SHP77 (cell line): ENCODE measurements at regions not wholly inside any gene's neighbourhood (a gene's known extent, or its start where the extent isn't known, plus 50 kb on each side); places are given as distances from the start of the nearest gene placed in this dataset.
"Not testable (repeated sequence)": the region's sequence is repeated elsewhere in the genome, so short reads cannot be mapped to it uniquely, and the experiment has no call there.

Experiments used
- DNase-seq, 2 experiments: peaks; one replicate each; lab custom pipeline; 2025; lab: John Stamatoyannopoulos, UW

DNA sequence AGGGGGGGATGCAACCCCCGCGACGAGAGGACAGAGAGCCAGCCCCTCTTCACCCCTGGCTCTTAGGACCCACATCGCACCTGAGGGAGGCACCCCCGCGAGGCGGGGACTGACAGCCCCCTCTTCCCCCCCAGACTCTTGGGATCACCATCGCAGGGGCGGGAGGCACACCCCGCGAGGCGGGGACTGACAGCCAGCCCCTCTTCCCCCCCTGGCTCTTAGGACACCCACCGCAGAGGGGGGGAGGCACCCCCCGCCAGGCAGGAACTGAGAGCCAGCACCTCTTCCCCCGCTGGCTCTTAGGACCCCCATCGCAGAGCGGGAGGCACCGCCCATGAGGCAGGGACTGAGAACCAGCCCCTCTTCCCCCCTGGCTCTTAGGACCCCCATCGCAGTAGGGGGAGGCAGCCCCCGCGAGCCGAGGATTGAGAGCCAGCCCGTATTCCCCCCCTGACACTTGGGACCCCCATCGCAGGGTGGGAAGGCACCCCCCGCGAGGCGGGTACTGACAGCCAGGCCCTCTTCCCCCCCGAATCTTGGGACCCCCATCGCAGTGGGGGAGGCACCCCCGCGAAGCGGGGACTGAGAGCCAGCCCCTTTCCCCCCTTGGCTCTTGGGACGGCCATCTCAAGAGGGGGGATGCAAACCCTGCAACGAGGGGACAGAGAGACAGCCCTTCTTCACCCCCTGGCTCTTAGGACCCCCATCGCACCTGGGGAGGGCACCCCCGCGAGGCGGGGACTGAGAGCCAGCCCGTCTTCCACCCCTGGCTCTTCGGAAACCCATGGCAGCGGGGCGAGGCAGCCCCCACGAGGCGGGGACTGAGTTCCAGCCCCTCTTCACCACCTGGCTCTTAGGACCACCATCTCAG lies 2425.1 kb upstream of the PCDH20 start:
- DNase-seq, result no peak

DNA sequence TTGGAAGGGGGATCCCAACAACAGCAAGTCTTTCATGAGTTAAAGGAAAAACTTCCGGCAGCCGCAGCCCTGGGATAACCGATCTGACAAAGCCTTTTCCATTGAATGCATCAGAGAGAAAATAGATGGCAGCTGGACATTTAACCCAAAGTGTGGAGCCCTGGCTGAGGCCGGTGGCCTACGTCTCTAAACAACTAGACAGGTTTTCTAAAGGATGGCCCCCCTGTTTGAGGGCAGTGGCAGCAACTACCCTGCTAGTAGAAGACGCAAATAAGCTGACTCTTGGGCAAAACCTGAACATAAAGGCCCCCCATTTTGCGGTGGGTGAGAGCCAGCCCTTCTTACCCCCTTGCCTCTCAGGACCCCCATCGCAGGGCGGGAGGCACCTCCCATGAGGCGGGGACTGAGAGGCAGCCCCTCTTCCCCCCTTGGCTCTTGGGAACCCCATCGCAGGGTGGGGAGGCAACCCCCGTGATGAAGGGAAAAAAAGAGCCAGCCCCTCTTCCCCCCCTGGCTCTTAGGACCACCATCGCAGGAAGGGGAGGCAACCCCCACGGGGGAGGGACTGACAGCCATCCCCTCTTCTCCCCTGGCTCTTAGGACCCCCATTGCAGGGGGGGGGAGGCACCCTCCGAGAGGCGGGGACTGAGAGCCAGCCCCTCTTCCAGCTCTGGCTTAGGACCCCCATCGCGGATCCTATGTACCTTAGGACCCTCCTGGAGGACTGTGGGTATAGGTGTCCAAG lies 2422.9 kb upstream of the PCDH20 start:
- no peak for DNase-seq

DNA sequence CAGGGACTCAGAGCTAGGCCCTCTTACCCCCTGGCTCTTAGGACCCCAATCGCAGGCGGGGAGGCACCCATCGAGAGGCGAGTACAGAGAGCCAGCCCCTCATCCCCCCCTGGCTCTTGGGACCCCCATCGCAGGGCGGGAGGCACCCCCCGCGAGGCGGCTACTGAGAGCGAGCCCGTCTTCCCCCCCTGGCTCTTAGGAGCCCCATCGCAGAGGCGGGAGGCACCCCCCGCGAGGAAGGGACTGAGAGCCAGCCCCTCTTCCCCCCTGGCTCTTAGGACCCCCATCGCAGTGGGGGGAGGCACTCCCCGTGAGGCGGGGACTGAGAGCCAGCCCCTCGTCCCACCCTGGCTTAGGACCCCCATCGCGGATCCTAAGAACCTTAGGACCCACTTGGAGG lies 2422.1 kb upstream of the PCDH20 start:
- not testable (repeated sequence) for DNase-seq

DNA sequence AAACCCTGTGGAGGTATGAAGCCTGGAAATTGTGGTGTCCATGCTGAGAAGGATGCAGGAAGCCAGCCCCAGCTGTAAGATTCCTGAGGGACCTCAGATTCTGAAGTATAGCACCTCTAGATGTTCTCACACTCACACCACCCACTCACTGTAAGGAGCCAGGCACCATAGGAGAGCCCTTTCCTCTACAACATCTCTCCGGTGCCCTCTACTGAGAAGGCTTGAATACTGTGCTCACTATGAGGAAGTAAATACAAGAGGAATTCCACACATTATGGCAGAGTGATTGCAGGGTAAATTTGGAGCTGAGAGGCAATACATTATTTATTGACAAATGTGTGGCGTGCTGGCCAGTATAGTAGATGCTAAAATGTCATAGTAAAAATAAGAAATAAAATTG lies 2414.0 kb upstream of the PCDH20 start:
- DNase-seq, result not testable (repeated sequence)

DNA sequence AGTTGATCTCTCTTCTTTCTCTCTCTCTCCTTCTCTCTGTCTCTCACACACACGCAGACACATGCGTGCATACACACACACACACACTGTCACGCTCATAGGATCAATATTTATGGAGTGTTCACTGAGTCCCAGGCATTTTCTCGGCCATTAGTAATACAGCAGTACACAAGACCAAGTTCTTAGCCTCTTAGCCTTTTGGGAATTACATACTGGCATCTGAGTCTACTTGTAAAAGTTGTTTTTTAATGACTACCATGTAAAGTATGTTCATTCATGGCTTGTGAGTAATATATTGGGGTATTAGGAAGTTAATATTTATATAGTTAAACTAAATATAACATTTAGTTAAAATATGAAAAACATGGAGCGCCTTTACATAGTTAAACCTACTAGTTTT lies 2406.1 kb upstream of the PCDH20 start:
- not testable (repeated sequence) for DNase-seq

DNA sequence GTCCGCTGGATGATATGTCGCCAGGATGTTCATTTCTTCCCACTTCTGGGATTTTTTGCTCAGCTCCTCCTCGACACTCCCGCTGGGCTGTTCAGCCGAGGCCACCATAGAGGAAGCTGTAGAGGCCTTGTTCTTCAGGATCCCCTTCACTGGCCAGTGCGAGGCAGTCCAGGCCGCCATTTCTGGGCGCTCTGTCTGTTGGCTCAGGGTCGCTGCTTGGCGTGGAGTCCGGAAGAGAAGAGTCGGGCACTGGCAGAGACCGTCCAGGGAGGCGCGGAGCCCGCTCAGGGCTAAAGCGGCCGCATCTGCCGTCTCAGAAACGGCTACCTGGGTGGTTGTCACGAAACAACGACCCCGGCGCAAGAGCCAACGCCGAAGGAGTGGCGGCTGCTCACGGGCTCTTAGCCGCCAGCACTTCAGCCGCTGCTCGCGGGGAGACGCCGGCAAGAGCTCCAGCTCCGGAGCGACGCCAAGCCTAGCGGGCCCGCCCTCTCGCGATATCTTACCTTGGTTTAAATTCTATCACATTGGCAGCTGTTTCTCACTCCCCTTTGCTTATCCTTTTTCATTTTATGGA lies 2395.9 kb upstream of the PCDH20 start:
- DNase-seq, result peak; percentile 35 to 67

DNA sequence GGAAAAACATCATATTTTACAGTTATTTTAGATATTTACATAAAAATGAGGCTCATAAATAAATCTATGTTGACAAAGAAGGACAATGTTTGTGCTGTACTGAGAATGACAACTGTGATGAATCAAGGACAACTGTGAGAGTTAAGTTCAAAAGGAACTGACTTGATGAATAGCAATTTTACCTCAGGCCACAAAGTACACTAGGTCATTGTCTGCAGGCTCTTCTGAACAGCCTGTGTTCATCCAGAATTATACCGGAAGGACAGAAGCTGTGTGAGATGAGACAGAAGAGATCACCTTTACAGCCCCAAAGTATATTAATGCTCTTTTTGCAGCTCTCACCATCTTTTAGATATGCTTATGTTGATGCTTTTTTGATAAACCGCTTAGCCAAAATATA lies 2375.5 kb upstream of the PCDH20 start:
- not testable (repeated sequence) for DNase-seq

DNA sequence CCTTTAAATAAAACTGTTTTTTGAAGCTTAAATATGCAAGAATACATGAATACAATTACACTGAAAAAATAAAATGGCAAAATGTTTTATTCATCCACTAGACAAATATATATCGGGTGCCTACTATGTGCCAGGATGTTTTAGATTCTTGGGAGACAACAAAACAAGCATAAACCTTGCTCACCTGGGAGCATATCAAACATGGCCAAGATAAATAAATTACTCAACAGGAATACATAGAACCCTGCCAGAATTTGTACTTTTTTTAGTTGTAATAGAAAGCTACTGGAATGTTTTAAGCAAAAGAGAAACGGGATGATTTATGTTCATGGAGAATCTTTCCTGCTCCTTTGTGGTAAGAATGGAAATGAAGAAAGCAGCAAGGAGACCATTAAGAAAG lies 2358.5 kb upstream of the PCDH20 start:
- no peak for DNase-seq

DNA sequence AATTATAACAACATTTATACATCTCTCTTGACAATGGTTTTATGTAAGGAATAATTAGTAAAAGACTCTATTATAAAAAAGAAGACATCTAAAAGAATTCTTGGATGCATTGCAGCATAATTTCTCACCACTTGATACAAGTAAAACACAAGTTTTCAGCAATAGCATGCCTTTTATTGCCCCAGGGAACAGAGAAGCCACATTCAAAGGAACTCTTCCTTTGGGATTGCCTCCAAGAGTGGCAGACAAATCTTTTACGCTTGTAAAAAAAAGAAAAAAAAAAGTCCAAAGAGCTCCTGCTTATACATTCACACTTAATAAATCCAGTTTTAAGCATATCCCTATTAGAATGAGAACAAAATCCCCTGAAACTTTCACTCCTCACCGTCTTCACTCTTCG lies 2357.8 kb upstream of the PCDH20 start:
- DNase-seq, result no peak

DNA sequence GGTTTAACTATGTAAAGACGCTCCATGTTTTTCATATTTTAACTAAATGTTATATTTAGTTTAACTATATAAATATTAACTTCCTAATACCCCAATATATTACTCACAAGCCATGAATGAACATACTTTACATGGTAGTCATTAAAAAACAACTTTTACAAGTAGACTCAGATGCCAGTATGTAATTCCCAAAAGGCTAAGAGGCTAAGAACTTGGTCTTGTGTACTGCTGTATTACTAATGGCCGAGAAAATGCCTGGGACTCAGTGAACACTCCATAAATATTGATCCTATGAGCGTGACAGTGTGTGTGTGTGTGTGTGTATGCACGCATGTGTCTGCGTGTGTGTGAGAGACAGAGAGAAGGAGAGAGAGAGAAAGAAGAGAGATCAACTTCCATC lies 2342.0 kb upstream of the PCDH20 start:
- DNase-seq, result not testable (repeated sequence)

DNA sequence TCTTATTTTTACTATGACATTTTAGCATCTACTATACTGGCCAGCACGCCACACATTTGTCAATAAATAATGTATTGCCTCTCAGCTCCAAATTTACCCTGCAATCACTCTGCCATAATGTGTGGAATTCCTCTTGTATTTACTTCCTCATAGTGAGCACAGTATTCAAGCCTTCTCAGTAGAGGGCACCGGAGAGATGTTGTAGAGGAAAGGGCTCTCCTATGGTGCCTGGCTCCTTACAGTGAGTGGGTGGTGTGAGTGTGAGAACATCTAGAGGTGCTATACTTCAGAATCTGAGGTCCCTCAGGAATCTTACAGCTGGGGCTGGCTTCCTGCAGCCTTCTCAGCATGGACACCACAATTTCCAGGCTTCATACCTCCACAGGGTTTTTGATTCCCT lies 2334.2 kb upstream of the PCDH20 start:
- not testable (repeated sequence) for DNase-seq

DNA sequence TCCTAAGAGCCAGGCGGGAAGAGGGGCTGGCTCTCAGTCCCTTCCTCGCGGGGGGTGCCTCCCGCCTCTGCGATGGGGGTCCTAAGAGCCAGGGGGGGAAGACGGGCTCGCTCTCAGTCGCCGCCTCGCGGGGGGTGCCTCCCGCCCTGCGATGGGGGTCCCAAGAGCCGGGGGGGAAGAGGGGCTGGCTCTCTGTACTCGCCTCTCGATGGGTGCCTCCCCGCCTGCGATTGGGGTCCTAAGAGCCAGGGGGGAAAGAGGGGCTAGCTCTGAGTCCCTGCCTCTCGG lies 2326.1 kb upstream of the PCDH20 start:
- not testable (repeated sequence) for DNase-seq

DNA sequence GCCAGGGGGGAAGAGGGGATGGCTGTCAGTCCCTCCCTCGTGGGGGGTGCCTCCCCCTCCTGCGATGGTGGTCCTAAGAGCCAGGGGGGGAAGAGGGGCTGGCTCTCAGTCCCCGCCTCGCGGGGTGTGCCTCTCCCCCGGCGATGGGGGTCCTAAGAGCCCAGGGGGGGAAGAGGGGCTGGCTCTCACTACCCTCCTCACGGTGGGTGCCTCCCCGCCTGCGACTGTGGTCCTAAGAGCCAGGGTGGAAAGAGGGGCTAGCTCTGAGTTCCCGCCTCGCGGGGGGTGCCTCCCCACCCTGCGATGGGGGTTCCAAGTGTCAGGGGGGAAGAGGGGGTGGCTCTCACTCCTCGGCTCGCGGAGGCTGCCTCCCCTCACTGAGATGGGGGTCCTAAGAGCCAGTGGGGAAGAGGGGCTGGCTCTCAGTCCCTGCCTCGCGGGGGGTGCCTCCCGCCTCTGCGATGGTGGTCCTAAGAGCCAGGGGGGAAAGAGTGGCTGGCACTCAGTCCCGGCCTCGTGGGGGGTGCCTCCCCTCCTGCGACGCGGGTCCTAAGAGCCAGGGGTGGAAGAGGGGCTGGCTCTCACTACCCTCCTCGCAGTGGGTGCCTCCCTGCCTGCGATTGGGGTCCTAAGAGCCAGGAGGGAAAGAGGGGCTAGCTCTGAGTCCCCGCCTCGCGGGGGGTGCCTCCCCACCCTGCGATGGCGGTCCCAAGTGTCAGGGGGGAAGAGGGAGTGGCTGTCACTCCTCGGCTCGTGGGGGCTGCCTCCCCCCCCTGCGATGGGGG lies 2325.6 kb upstream of the PCDH20 start:
- no peak for DNase-seq

DNA sequence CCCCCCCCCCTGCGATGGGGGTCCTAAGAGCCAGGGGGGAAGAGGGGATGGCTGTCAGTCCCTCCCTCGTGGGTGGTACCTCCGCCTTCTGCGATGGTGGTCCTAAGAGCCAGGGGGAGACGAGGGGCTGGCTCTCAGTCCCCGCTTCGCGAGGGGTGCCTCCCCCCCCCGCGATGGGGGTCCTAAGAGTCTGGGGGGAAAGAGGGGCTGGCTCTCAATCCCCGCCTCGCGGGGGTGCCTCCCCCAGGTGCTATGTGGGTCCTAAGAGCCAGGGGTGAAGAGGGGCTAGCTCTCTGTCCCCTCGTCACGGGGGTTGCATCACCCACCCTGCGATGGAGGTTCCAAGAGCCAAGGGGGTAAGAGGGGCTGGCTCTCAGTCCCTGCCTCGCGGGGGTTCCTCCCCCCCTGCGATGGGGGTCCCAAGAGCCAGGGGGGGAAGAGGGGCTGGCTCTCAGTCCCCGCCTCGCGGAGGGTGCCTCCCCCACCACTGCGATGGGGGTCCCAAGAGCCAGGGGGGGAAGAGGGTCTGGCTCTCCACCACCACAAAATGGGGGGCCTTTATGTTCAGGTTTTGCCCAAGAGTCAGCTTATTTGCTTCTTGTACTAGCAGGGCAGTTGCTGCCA lies 2323.6 kb upstream of the PCDH20 start:
- not testable (repeated sequence) for DNase-seq

DNA sequence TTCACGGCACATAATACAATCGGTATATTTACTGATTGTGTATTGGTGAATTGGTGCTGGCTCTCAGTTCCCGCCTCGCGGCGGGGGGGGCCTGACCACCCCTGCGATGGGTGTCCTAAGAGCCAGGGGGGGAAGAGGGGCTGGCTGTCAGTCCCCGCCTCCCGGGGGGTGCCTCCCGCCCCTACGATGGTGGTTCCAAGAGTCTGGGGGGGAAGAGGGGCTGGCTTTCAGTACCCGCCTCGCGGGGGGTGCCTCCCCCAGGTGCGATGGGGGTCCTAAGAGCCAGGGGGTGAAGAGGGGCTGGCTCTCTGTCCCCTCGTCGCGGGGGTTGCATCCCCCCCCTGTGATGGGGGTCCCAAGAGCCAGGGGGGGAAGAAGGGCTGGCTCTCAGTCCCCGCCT lies 2321.8 kb upstream of the PCDH20 start:
- no peak for DNase-seq

DNA sequence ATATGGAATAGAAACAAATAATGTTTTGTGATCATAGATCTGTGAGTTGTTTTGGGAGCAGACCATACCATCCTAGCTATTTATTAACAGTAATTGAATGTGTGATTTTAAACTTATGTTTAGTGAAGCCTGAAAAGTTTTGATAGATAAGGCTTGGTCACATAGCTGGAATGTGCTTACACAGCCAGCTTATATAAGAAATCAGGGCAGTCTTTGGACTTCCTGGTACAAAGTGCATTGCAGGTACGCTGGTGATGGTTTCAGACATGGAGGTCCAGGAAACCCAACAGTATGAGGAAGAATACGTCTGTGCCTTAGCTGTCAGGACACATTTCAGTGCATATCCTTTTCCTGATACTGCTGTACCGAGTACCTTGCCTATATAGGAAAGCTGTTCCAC lies 2316.2 kb upstream of the PCDH20 start:
- DNase-seq, result no peak

DNA sequence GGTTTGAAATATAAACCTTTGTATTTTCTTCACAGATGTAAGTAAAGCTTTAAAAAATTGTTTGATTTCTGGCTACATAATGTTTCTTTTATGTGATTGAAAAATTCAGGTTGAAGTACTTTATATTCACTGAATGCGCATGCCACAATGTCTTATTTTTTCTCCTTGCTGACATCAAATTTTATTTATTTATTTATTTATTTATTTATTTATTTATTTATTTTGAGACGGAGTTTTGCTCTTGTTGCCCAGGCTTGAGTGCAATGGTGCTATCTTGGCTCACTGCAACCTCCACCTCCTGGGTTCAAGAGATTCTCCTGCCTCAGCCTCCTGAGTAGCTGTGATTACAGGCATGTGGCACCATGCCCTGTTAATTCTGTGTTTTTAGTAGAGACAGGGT lies 2296.5 kb upstream of the PCDH20 start:
- not testable (repeated sequence) for DNase-seq

DNA sequence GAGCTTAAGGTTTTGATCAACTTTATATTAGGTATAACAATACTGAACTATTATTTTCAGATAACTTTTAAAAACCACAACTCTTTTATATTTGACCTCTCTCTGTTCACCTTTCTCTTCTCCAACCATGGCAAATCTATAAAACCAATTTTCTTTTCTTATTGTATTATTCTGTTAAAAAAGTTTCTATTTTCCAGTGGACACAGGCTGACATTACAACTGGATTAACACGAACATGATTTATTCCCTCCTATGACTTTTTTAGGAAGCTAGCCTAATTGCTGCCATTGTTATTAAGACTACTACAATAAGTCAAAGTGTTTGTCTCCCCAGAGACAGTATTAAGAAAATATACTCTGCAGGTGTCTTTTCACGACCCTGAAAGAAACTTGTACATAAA lies 2291.1 kb upstream of the PCDH20 start:
- DNase-seq, result no peak

DNA sequence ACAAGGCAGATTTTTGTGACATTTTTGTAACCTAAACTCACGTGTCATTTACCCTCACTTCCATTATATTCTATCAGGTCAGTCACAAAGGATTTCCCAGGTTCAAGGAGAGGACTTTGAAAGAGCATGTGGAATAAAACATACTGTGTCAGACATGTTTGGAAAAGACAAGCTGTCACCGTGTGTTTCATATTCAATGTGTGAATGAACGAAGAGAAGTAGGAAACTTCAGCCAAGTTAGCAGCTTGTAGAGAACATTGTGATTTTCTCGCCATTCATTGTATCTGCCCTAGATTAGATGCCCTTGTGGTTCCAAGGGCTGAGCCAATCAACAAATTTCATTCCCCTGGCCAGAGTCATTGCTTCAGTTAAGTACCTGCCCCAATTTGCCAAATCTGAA lies 2288.9 kb upstream of the PCDH20 start:
- DNase-seq, result no peak

DNA sequence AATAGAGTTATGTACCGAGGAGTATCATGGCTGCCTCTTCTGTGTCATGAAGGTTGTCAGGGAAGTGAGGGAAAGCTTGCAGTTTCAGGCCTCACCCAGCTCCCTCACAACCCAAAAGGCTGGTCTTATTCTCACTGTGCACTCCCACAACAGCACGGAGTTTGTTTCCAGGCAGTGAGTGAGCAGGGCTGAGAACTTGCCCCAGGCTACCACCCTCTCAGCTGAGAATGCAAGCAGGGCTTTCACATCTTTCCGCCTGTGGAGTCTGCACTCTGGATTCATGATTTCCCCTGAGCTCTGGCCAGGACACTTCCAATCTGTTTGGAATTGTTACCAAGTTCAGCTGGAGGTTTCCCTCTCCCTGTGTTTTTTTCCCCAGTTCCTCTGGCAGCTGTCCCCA lies 2284.7 kb upstream of the PCDH20 start:
- DNase-seq, result no peak

DNA sequence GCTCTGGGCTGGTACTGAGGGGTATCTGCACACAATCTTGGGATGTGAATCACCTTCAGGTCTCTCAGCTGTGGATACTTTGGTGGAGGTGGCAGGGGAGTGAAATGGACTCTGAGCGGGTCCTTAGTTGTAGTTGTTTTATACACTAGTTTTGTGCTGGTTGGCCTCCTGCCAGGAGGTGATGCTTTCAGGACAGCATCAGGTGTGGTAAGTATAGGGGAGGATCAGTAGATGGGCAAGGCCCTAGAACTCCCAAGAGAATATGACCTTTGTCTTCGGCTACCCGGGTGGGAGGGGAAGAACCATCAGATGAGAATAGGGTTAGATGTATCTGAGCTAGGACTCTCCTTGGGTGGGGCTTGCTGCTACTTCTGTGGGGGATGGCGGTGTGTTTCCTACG lies 2284.3 kb upstream of the PCDH20 start:
- DNase-seq, result no peak

DNA sequence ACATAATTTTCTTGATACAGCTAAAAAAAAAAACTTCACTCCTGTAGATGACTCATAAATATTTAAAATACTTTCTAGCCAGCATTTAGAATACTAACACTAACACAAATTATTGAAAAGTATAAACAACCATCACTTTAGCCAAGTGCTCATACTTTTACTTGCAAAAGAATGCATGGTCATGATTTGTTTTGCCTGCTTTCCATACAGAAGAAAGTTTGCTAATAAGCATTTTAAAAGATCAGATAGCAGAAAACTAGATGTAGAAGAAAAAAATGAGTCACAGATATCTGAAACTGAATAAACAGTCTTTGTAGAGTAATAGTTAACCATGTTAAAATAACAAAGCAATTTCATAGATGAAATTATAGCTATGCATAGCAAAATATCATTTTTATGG lies 2280.4 kb upstream of the PCDH20 start:
- DNase-seq, result no peak
